ENCODE measurements at regions not wholly inside any gene's neighbourhood (a gene's known extent, or its start where the extent isn't known, plus 50 kb on each side); places are given as distances from the start of the nearest gene placed in this dataset.

GRCh38 chr11:110019675-110020074, 73.5 kb upstream of the ZC3H12C start:
- no peak for TF ChIP-seq EP300 (IDR thresholded peaks at IDR 0.05; ENCODE audit: borderline replicate concordance)
- no peak for TF ChIP-seq EGR1 (IDR thresholded peaks at IDR 0.05)
- no peak for TF ChIP-seq FOXM1 (IDR thresholded peaks at IDR 0.05; ENCODE audit: borderline replicate concordance, low read depth)
- no peak for TF ChIP-seq TCF12 (IDR thresholded peaks at IDR 0.05; ENCODE audit: low read depth)
- no peak for TF ChIP-seq REST (IDR thresholded peaks at IDR 0.05; ENCODE audit: low read depth)
- no peak for TF ChIP-seq NFIC (IDR thresholded peaks at IDR 0.05)
- no peak for TF ChIP-seq ZBTB7A (IDR thresholded peaks at IDR 0.05; ENCODE audit: low read depth)
- TF ChIP-seq TEAD4 (IDR thresholded peaks at IDR 0.05), result no peak
- TF ChIP-seq CEBPB (IDR thresholded peaks at IDR 0.05), result no peak
- TF ChIP-seq USF1 (IDR thresholded peaks at IDR 0.05), result no peak
- no peak for TF ChIP-seq MAX (IDR thresholded peaks at IDR 0.05)
- no peak for TF ChIP-seq RAD21 (IDR thresholded peaks at IDR 0.05; ENCODE audit: low read depth)
- TF ChIP-seq TAF1 (IDR thresholded peaks at IDR 0.05; ENCODE audit: low read depth), result no peak
- TF ChIP-seq CREB1 (IDR thresholded peaks at IDR 0.05; ENCODE audit: low read depth), result no peak
- no peak for TF ChIP-seq YY1 (IDR thresholded peaks at IDR 0.05; ENCODE audit: low read depth)

GRCh38 chr11:110022548-110022947, 70.6 kb upstream of the ZC3H12C start:
- TF ChIP-seq EGR1 (IDR thresholded peaks at IDR 0.05) (no peak), REST (IDR thresholded peaks at IDR 0.05; ENCODE audit: low read depth) (no peak), USF1 (IDR thresholded peaks at IDR 0.05) (no peak), TAF1 (IDR thresholded peaks at IDR 0.05; ENCODE audit: low read depth) (no peak), NFIC (IDR thresholded peaks at IDR 0.05) (no peak), YY1 (IDR thresholded peaks at IDR 0.05; ENCODE audit: low read depth) (no peak), RAD21 (IDR thresholded peaks at IDR 0.05; ENCODE audit: low read depth) (no peak), TEAD4 (IDR thresholded peaks at IDR 0.05) (no peak), CEBPB (IDR thresholded peaks at IDR 0.05) (no peak), TCF12 (IDR thresholded peaks at IDR 0.05; ENCODE audit: low read depth) (no peak), ZBTB7A (IDR thresholded peaks at IDR 0.05; ENCODE audit: low read depth) (no peak), EP300 (IDR thresholded peaks at IDR 0.05; ENCODE audit: borderline replicate concordance) (no peak), MAX (IDR thresholded peaks at IDR 0.05) (no peak), FOXM1 (IDR thresholded peaks at IDR 0.05; ENCODE audit: borderline replicate concordance, low read depth) (no peak), CREB1 (IDR thresholded peaks at IDR 0.05; ENCODE audit: low read depth) (no peak)

GRCh38 chr11:110023711-110024110, 69.5 kb upstream of the ZC3H12C start:
- TF ChIP-seq RAD21 (IDR thresholded peaks at IDR 0.05; ENCODE audit: low read depth) (no peak), TEAD4 (IDR thresholded peaks at IDR 0.05) (no peak), TAF1 (IDR thresholded peaks at IDR 0.05; ENCODE audit: low read depth) (no peak), EGR1 (IDR thresholded peaks at IDR 0.05) (no peak), EP300 (IDR thresholded peaks at IDR 0.05; ENCODE audit: borderline replicate concordance) (no peak), MAX (IDR thresholded peaks at IDR 0.05) (no peak), USF1 (IDR thresholded peaks at IDR 0.05) (no peak), CREB1 (IDR thresholded peaks at IDR 0.05; ENCODE audit: low read depth) (no peak), NFIC (IDR thresholded peaks at IDR 0.05) (no peak), FOXM1 (IDR thresholded peaks at IDR 0.05; ENCODE audit: borderline replicate concordance, low read depth) (no peak), REST (IDR thresholded peaks at IDR 0.05; ENCODE audit: low read depth) (no peak)

Measured in Ishikawa (cell line).